H1 (cell line): ENCODE measurements at regions not wholly inside any gene's neighbourhood (a gene's known extent, or its start where the extent isn't known, plus 50 kb on each side); places are given as distances from the start of the nearest gene placed in this dataset.

Experiments
- CTCF ChIA-PET: fragments of 300-600 bp; sonication (Branson Sonifier 250); formaldehyde crosslinking; loops from one replicate; lab custom pipeline; 2021; ENCODE audit not compliant: partially characterized antibody; lab: Charles Lee
- POLR2A ChIA-PET: fragments of 300-600 bp; sonication (Branson Sonifier 250); formaldehyde crosslinking; loops from one replicate; lab custom pipeline; 2021; ENCODE audit warnings: inconsistent platforms; ENCODE audit not compliant: partially characterized antibody; lab: Charles Lee
- DNase-seq, 2 experiments: peaks; one replicate each; pipeline versions ENCODE4 v3.0.0 to v3.0.0-alpha.2; 2010 to 2022; ENCODE audit warnings: low spot score in 2 of 2, low read depth in 1 of 2, mixed read lengths in 1 of 2
- FAIRE-seq: peaks from 2 replicates; lab custom pipeline; 2011; peaks lifted over from hg19 to GRCh38; lab: Jason Lieb, UNC
- H2AFZ ChIP-seq: 2 replicates; pipeline ENCODE4 v1.8.1; 2012; ENCODE audit warnings: low read length, inconsistent platforms
- H2AK5ac ChIP-seq: 2 replicates; pipeline ENCODE4 v1.6.1; 2013; ENCODE audit warnings: low read depth, low read length
- H2BK120ac ChIP-seq: replicated peaks from 2 replicates; pipeline ENCODE3; 2013; ENCODE audit warnings: low read depth, low read length, inconsistent platforms
- H2BK12ac ChIP-seq: 2 replicates; pipeline ENCODE4 v1.6.1; 2013; ENCODE audit warnings: low read depth, low read length
- H2BK15ac ChIP-seq: 2 replicates; pipeline ENCODE4 v1.6.1; 2013; ENCODE audit warnings: low read length
- H2BK20ac ChIP-seq: 2 replicates; pipeline ENCODE4 v1.6.1; 2013; ENCODE audit warnings: low read length
- H2BK5ac ChIP-seq: 2 replicates; pipeline ENCODE4 v1.6.1; 2013; ENCODE audit warnings: low read depth, low read length
- H3K14ac ChIP-seq: 2 replicates; pipeline ENCODE4 v1.6.1; 2013; ENCODE audit warnings: inconsistent platforms; ENCODE audit not compliant: insufficient read length
- H3K18ac ChIP-seq: 2 replicates; pipeline ENCODE4 v1.6.1; 2013; ENCODE audit warnings: low read length; ENCODE audit errors: extremely low read depth
- H3K23ac ChIP-seq: 2 replicates; pipeline ENCODE4 v1.6.1; 2013; ENCODE audit warnings: inconsistent platforms; ENCODE audit not compliant: insufficient read length
- H3K23me2 ChIP-seq: 2 replicates; pipeline ENCODE4 v1.6.1; 2013; ENCODE audit warnings: low read depth, low read length
- H3K27ac ChIP-seq: 2 replicates; pipeline ENCODE4 v1.6.1; 2011; ENCODE audit warnings: low read depth, low read length, inconsistent platforms
- H3K27me3 ChIP-seq, 4 experiments: replicated peaks in 1 of 4; 1 replicate in 1 of 4; 2 replicates in 3 of 4; pipeline versions ENCODE4 v1.6.1 to v1.8.1; 2011 to 2013; ENCODE audit warnings: low read length in 3 of 4, mild to moderate bottlenecking in 3 of 4, inconsistent platforms in 2 of 4, mixed read lengths in 2 of 4, moderate library complexity in 1 of 4; ENCODE audit not compliant: control insufficient read depth in 3 of 4, insufficient read depth in 3 of 4; ENCODE audit errors: extremely low read depth in 1 of 4
- H3K36me3 ChIP-seq, 4 experiments: 2 replicates each; pipeline versions ENCODE4 v1.6.1 to v1.8.1; 2011 to 2013; ENCODE audit warnings: mild to moderate bottlenecking in 4 of 4, low read length in 3 of 4, moderate library complexity in 2 of 4, control low read depth in 1 of 4, inconsistent platforms in 1 of 4; ENCODE audit not compliant: insufficient read depth in 4 of 4, control insufficient read depth in 2 of 4
- H3K4ac ChIP-seq: replicated peaks from 2 replicates; pipeline ENCODE3; 2013; ENCODE audit warnings: low read length, low read depth, mixed read lengths, inconsistent platforms; ENCODE audit not compliant: insufficient read length
- H3K4me1 ChIP-seq, 4 experiments: replicated peaks in 1 of 4; 1 replicate in 1 of 4; 2 replicates in 3 of 4; pipeline versions ENCODE4 v1.6.1 to v1.8.1; 2011 to 2013; ENCODE audit warnings: low read length in 3 of 4, inconsistent platforms in 2 of 4, mixed read lengths in 1 of 4; ENCODE audit not compliant: insufficient read depth in 4 of 4, control insufficient read depth in 3 of 4
- H3K4me2 ChIP-seq, 2 experiments: 2 replicates each; pipeline versions ENCODE4 v1.6.1 to v1.8.1; 2011 to 2013; ENCODE audit warnings: low read depth in 2 of 2, low read length in 2 of 2, control low read depth in 1 of 2, inconsistent platforms in 1 of 2, mild to moderate bottlenecking in 1 of 2; ENCODE audit not compliant: insufficient read depth in 1 of 2
- H3K4me3 ChIP-seq, 4 experiments: fragments of 200-600, 300-600 bp in 1 of 4; sonication (generic), shearing (Covaris generic), sonication (Bioruptor Twin) in 1 of 4; 2 replicates each; pipeline versions ENCODE4 v1.5.1 to v1.8.1; 2011 to 2016; ENCODE audit warnings: low read length in 4 of 4, low read depth in 3 of 4, control low read depth in 2 of 4, inconsistent platforms in 2 of 4, mild to moderate bottlenecking in 2 of 4, mixed read lengths in 1 of 4, moderate library complexity in 1 of 4; ENCODE audit not compliant: insufficient read depth in 2 of 4; ENCODE audit errors: extremely low read depth in 1 of 4
- H3K56ac ChIP-seq: replicated peaks from 2 replicates; pipeline ENCODE3; 2013; ENCODE audit warnings: low read depth, mild to moderate bottlenecking, mixed read lengths, low read length, inconsistent platforms; ENCODE audit not compliant: insufficient read length
- H3K79me1 ChIP-seq: 2 replicates; pipeline ENCODE4 v1.6.1; 2013; ENCODE audit warnings: low read depth, low read length, control low read depth
- H3K79me2 ChIP-seq, 2 experiments: 2 replicates each; pipeline versions ENCODE4 v1.6.1 to v1.8.1; 2012 to 2013; ENCODE audit warnings: low read length in 2 of 2, mild to moderate bottlenecking in 2 of 2, inconsistent platforms in 1 of 2; ENCODE audit not compliant: insufficient read depth in 2 of 2, control insufficient read depth in 1 of 2
- H3K9ac ChIP-seq, 4 experiments: replicated peaks in 1 of 4; 1 replicate in 1 of 4; 2 replicates in 3 of 4; pipeline versions ENCODE4 v1.6.1 to v1.8.1; 2011 to 2013; ENCODE audit warnings: low read depth in 3 of 4, low read length in 3 of 4, control low read depth in 2 of 4, mild to moderate bottlenecking in 2 of 4, moderate library complexity in 2 of 4, inconsistent platforms in 1 of 4; ENCODE audit errors: extremely low read depth in 1 of 4
- H3K9me3 ChIP-seq, 2 experiments: 2 replicates each; pipeline versions ENCODE4 v1.6.1 to v1.8.1; 2012 to 2013; ENCODE audit warnings: mild to moderate bottlenecking in 2 of 2, moderate library complexity in 2 of 2, control low read depth in 1 of 2, inconsistent platforms in 1 of 2, low read depth in 1 of 2, low read length in 1 of 2, mixed read lengths in 1 of 2; ENCODE audit not compliant: insufficient read depth in 2 of 2
- H4K20me1 ChIP-seq, 2 experiments: replicated peaks in 1 of 2; 2 replicates each; pipeline versions ENCODE3 to v1.8.1; 2011 to 2013; ENCODE audit warnings: inconsistent platforms in 2 of 2, low read length in 2 of 2, mild to moderate bottlenecking in 1 of 2; ENCODE audit not compliant: insufficient read depth in 2 of 2, control insufficient read depth in 1 of 2
- H4K5ac ChIP-seq: 2 replicates; pipeline ENCODE4 v1.6.1; 2013; ENCODE audit warnings: low read length, low read depth, mixed read lengths, inconsistent platforms; ENCODE audit not compliant: insufficient read length
- H4K8ac ChIP-seq: 2 replicates; pipeline ENCODE4 v1.8.0; 2013; ENCODE audit warnings: mild to moderate bottlenecking, moderate library complexity, low read length, inconsistent platforms; ENCODE audit not compliant: insufficient read depth; ENCODE audit errors: extremely low read depth
- H4K91ac ChIP-seq: replicated peaks from 2 replicates; pipeline ENCODE3; 2013; ENCODE audit warnings: low read length, mixed read lengths, inconsistent platforms; ENCODE audit not compliant: insufficient read length
- BCL11A ChIP-seq, 2 experiments: IDR thresholded peaks; one replicate each; pipeline ENCODE4 v1.6.1; 2011; ENCODE audit warnings: low read depth in 2 of 2, low read length in 2 of 2, mild to moderate bottlenecking in 2 of 2
- EZH2 ChIP-seq: fragments of 200-600 bp; sonication (generic); IDR thresholded peaks from 2 replicates; pipeline ENCODE4 v1.7.1; 2012; ENCODE audit warnings: low read depth, mild to moderate bottlenecking, moderate library complexity, low read length, inconsistent platforms; ENCODE audit not compliant: severe bottlenecking
- FOSL1 ChIP-seq: IDR thresholded peaks from 2 replicates; pipeline ENCODE4 v1.6.1; 2011; ENCODE audit warnings: mild to moderate bottlenecking, low read depth, low read length, moderate library complexity; ENCODE audit not compliant: insufficient read depth
- JUN ChIP-seq: IDR thresholded peaks from 2 replicates; pipeline ENCODE4 v1.6.1; 2011; ENCODE audit warnings: low read depth, mild to moderate bottlenecking, improper control_type of control experiment, low read length
- JUND ChIP-seq: IDR thresholded peaks from 2 replicates; pipeline ENCODE4 v1.6.1; 2011; ENCODE audit warnings: mild to moderate bottlenecking, improper control_type of control experiment, low read length
- KDM4A ChIP-seq: IDR thresholded peaks from one replicate; pipeline ENCODE4 v1.7.1; 2012; ENCODE audit warnings: low read depth, mild to moderate bottlenecking, moderate library complexity, low read length, inconsistent platforms; ENCODE audit not compliant: severe bottlenecking
- MAFK ChIP-seq: IDR thresholded peaks from 2 replicates; pipeline ENCODE4 v1.6.1; 2012; ENCODE audit warnings: low read depth, mild to moderate bottlenecking, improper control_type of control experiment, low read length
- POLR2AphosphoS5 ChIP-seq: IDR thresholded peaks from 2 replicates; pipeline ENCODE4 v1.6.1; 2011; ENCODE audit warnings: low read depth, low read length
- RBBP5 ChIP-seq: IDR thresholded peaks from 2 replicates; pipeline ENCODE4 v1.7.1; 2012; ENCODE audit warnings: low read depth, mild to moderate bottlenecking, inconsistent platforms, low read length, moderate library complexity, borderline replicate concordance
- RFX5 ChIP-seq: IDR thresholded peaks from 2 replicates; pipeline ENCODE4 v1.6.1; 2011; ENCODE audit warnings: low read depth, low read length, improper control_type of control experiment, borderline replicate concordance
- YY1 ChIP-seq: IDR thresholded peaks from 2 replicates; pipeline ENCODE4 v1.6.1; 2011; ENCODE audit warnings: low read depth, mild to moderate bottlenecking, low read length
- WGBS, 2 experiments: shearing (Covaris generic) in 1 of 2; methylation state at CpG; one replicate each; pipeline versions ENCODE4 v1.1.6 to v1.1.7; 2013 to 2015; ENCODE audit warnings: low lambda C conversion rate in 2 of 2, mixed read lengths in 2 of 2, inconsistent platforms in 1 of 2, low coverage in 1 of 2, missing lambda C conversion rate in 1 of 2; ENCODE audit not compliant: insufficient replicate concordance in 2 of 2, insufficient coverage in 1 of 2, insufficient read length in 1 of 2; ENCODE audit errors: extremely low coverage in 1 of 2, missing lambda C conversion rate in 1 of 2; 5-methylcytosine and 5-hydroxymethylcytosine counted together
- TF ChIP-seq, protein P1 (sequence below): IDR thresholded peaks from 2 replicates; pipeline ENCODE4 v1.6.1; 2012; ENCODE audit warnings: low read length, inconsistent platforms
- TF ChIP-seq, protein P2 (sequence below): IDR thresholded peaks from 2 replicates; pipeline ENCODE4 v1.6.1; 2012; ENCODE audit warnings: inconsistent platforms

DNA sequence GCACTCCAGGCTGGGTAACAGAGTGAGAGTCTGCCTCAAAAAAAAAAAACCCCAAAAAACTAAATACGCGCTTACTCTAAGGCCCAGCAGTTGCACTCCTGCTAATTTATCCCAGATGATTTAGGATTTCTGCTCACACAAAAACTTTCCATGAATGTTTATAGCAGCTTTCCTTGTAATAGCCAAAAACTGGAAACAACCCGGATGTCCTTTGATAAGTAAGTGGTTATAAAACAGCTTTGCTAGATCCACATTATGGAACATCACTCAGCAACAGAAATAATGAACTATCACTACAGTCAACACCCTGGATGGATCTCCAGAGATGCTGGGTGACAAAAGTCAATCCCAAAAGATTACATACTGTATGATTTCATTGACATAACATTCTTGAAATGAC, 220.4 kb upstream of the JARID2 start:
- no peak overlapping the region for H3K4ac ChIP-seq
- H4K8ac ChIP-seq: no peak overlapping the region
- no peak overlapping the region; the same call in 1 of the 2 replicates for H2BK5ac ChIP-seq
- no peak overlapping the region for H3K56ac ChIP-seq
- peak overlapping the region; percentile 62; the same call in 1 of the 2 replicates for H2BK20ac ChIP-seq
- H3K23me2 ChIP-seq: peaks cover 7% of the 10 kb centered on the region; the same call in 1 of the 2 replicates
- H3K36me3 ChIP-seq: no peaks in the 10 kb centered on the region
- H3K4me1 ChIP-seq: peaks cover 1 to 9% (median 7%) of the 10 kb centered on the region in 4 experiments; a peak in 5 of 7 replicates
- DNase-seq (no peak), FAIRE-seq (no peak)
- H3K79me1 ChIP-seq: no peaks in the 10 kb centered on the region; the same call in 1 of the 2 replicates
- H2AFZ ChIP-seq: no peak overlapping the region
- no peaks in the 10 kb centered on the region for H4K20me1 ChIP-seq
- H2BK120ac ChIP-seq: peak overlapping the region; percentile 69
- no peaks in the 10 kb centered on the region for H3K9me3 ChIP-seq
- H4K91ac ChIP-seq: no peak overlapping the region
- H2AK5ac ChIP-seq: no peak overlapping the region
- no peak overlapping the region for H3K27ac ChIP-seq
- H3K27me3 ChIP-seq: no peaks in the 10 kb centered on the region
- no peak overlapping the region for H4K5ac ChIP-seq
- no peak overlapping the region for H3K4me3 ChIP-seq
- H2BK12ac ChIP-seq: no peak overlapping the region
- CTCF ChIA-PET: interaction anchor here (1.0 kb wide), 1 partner anchor 365 kb away, joined by 3 read pairs; no protein-coding TSS in a partner anchor
- 98% methylated on average over 3 of the region's 3 CpGs; no CpG with 5 or more reads in 1 of the 2 experiments for whole genome bisulfite sequencing, 2 experiments
- no peak overlapping the region for H3K14ac ChIP-seq
- POLR2A ChIA-PET: no interaction called here
- H3K4me2 ChIP-seq: no peak overlapping the region
- peaks cover 11 to 13% of the 10 kb centered on the region in 2 experiments for H3K79me2 ChIP-seq
- H3K9ac ChIP-seq: no peak overlapping the region
- no peak overlapping the region for H2BK15ac ChIP-seq
- no peak for TF ChIP-seq BCL11A (IDR thresholded peaks at IDR 0.05; ENCODE audit: low read depth in 2 of 2, low read length in 2 of 2)
- TF ChIP-seq, protein P1, sequence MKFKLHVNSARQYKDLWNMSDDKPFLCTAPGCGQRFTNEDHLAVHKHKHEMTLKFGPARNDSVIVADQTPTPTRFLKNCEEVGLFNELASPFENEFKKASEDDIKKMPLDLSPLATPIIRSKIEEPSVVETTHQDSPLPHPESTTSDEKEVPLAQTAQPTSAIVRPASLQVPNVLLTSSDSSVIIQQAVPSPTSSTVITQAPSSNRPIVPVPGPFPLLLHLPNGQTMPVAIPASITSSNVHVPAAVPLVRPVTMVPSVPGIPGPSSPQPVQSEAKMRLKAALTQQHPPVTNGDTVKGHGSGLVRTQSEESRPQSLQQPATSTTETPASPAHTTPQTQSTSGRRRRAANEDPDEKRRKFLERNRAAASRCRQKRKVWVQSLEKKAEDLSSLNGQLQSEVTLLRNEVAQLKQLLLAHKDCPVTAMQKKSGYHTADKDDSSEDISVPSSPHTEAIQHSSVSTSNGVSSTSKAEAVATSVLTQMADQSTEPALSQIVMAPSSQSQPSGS: no peak
- TF ChIP-seq YY1: no peak
- TF ChIP-seq RBBP5: no peak
- TF ChIP-seq FOSL1: no peak
- no peak for TF ChIP-seq KDM4A
- no peak for TF ChIP-seq POLR2AphosphoS5
- no peak for TF ChIP-seq MAFK
- no peak for TF ChIP-seq EZH2
- no peak for TF ChIP-seq JUND
- TF ChIP-seq JUN: no peak
- no peak for TF ChIP-seq RFX5
- TF ChIP-seq, protein P2, sequence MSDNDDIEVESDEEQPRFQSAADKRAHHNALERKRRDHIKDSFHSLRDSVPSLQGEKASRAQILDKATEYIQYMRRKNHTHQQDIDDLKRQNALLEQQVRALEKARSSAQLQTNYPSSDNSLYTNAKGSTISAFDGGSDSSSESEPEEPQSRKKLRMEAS: no peak
- H3K23ac ChIP-seq: no peak overlapping the region
- no peak overlapping the region for H3K18ac ChIP-seq
